NCI-H1436 treated with DMSO at 0.1 percent for 48 hours (cell line): ENCODE measurements at regions not wholly inside any gene's neighbourhood (a gene's known extent, or its start where the extent isn't known, plus 50 kb on each side); places are given as distances from the start of the nearest gene placed in this dataset.
"Not testable (repeated sequence)": the region's sequence is repeated elsewhere in the genome, so short reads cannot be mapped to it uniquely, and the experiment has no call there.

Experiments used
- DNase-seq: peaks from one replicate; lab custom pipeline; 2025; lab: John Stamatoyannopoulos, UW

DNA sequence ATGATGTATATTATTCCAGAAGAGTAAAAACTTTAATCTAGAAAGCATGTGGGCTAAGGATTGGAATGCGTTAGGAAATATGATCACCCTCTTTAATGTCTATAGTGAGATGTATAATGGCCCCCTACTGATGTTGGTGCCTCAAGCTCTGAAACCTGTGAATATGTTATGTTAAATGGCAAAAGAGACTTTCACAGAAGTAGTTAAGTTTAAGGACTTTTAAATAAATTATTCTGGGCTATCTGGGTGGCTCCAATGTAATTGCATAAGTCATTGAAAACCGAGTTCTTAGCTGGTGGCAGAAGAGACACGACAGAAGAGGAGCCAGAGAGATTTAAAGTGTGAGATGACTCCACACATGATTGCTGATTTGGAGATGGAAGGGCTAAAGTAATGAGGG is 1048.4 kb downstream of the PRIM2 start:
- not testable (repeated sequence) for DNase-seq

DNA sequence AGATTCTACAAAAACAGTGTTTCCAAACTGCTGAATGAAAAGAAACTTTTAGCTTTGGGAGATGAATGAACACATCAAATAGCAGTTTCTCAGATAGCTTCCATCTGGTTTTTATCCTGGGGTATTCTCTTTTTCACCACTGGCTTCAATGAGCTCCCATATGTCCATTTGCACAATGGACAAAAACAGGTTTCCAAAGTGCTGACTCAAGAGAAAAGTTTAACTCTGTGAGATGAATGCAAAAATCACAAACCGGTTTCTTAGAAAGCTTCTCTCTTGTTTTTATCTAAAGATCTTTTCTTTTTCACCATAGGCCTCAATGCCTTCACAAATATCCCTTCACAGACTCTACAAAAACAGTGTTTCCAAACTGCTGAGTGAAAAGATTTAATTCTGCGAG is 1089.2 kb downstream of the PRIM2 start:
- DNase-seq = not testable (repeated sequence)

DNA sequence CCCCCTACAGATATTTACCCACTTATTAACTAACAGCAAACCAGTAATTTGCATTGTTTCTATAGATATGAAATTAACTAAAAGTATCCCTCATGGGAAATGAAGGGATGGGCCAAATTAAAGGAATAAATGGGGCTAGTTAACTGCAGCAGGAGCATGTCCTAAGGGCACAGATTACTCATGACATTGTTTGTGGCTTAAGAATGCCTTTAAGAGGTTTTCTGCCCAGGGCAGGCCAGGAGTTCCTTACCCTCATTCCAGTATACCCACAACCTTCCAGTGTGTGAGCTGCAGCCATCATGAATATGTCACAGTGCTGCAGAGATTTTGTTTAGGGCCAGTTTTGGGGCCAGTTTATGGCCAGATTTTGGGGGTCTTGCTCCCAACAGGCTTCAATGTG is 1101.9 kb downstream of the PRIM2 start:
- no peak for DNase-seq
